SK-N-SH treated with all-trans-retinoic acid at 6 μM for 48 hours (cell line): ENCODE measurements at regions not wholly inside any gene's neighbourhood (a gene's known extent, or its start where the extent isn't known, plus 50 kb on each side); places are given as distances from the start of the nearest gene placed in this dataset.

Experiments used
- ATAC-seq: fragments of 200-7000 bp; cut with Tn5 transposase; 3 replicates; pipeline ENCODE4 v1.9.1; 2020; ENCODE audit warnings: mild to moderate bottlenecking, moderate library complexity
- ARNTL ChIP-seq: fragments of 450-650 bp; formaldehyde crosslinking; IDR thresholded peaks from 2 replicates; pipeline ENCODE4 v1.5.0; 2020; ENCODE audit warnings: low read depth, mild to moderate bottlenecking, moderate library complexity, borderline replicate concordance
- BACH2 ChIP-seq: fragments of 250-450 bp; sonication (Bioruptor Pico); IDR thresholded peaks from 2 replicates; pipeline ENCODE4 v1.9.0; 2021; ENCODE audit warnings: mild to moderate bottlenecking, borderline replicate concordance
- CSDC2 ChIP-seq: fragments of 250-450 bp; sonication (Bioruptor Pico); IDR thresholded peaks from 2 replicates; pipeline ENCODE4 v1.5.0; 2020; ENCODE audit warnings: mild to moderate bottlenecking, moderate library complexity
- CSRNP3 ChIP-seq: fragments of 250-450 bp; sonication (Bioruptor Pico); IDR thresholded peaks from 2 replicates; pipeline ENCODE4 v1.5.1; 2021; ENCODE audit warnings: mild to moderate bottlenecking, moderate library complexity
- ESRRG ChIP-seq: fragments of 250-450 bp; sonication (Bioruptor Pico); IDR thresholded peaks from 2 replicates; pipeline ENCODE4 v1.6.1; 2021; ENCODE audit warnings: mild to moderate bottlenecking
- GLIS3 ChIP-seq: fragments of 250-450 bp; sonication (Bioruptor Pico); IDR thresholded peaks from 2 replicates; pipeline ENCODE4 v1.5.0; 2020; ENCODE audit warnings: mild to moderate bottlenecking, moderate library complexity
- ISL1 ChIP-seq: fragments of 250-450 bp; sonication (Bioruptor Pico); IDR thresholded peaks from 2 replicates; pipeline ENCODE4 v2.1.2; 2022; ENCODE audit warnings: mild to moderate bottlenecking, moderate library complexity
- PATZ1 ChIP-seq: fragments of 250-450 bp; sonication (Bioruptor Pico); IDR thresholded peaks from 2 replicates; pipeline ENCODE4 v1.8.0; 2020; ENCODE audit warnings: mild to moderate bottlenecking, moderate library complexity, borderline replicate concordance
- POU6F1 ChIP-seq: fragments of 250-450 bp; sonication (Bioruptor Pico); IDR thresholded peaks from 2 replicates; pipeline ENCODE4 v1.8.0; 2021; ENCODE audit warnings: low read depth, mild to moderate bottlenecking, moderate library complexity, borderline replicate concordance
- PPARA ChIP-seq: fragments of 250-450 bp; sonication (Bioruptor Pico); IDR thresholded peaks from 2 replicates; pipeline ENCODE4 v1.5.0; 2020; ENCODE audit warnings: mild to moderate bottlenecking, borderline replicate concordance
- SNAI2 ChIP-seq: fragments of 250-450 bp; sonication (Bioruptor Pico); IDR thresholded peaks from 2 replicates; pipeline ENCODE4 v1.5.0; 2020; ENCODE audit warnings: mild to moderate bottlenecking, moderate library complexity
- TOX ChIP-seq: fragments of 250-450 bp; sonication (Bioruptor Pico); IDR thresholded peaks from 2 replicates; pipeline ENCODE4 v1.8.0; 2021; ENCODE audit warnings: mild to moderate bottlenecking, moderate library complexity, borderline replicate concordance
- TSHZ2 ChIP-seq: fragments of 250-450 bp; sonication (Bioruptor Pico); IDR thresholded peaks from 2 replicates; pipeline ENCODE4 v1.5.0; 2020; ENCODE audit warnings: mild to moderate bottlenecking, moderate library complexity
- ZC3H10 ChIP-seq: fragments of 250-450 bp; sonication (Bioruptor Pico); IDR thresholded peaks from 2 replicates; pipeline ENCODE4 v1.5.1; 2021; ENCODE audit warnings: mild to moderate bottlenecking, moderate library complexity
- ZFP3 ChIP-seq: fragments of 250-450 bp; sonication (Bioruptor Pico); IDR thresholded peaks from 2 replicates; pipeline ENCODE4 v1.5.0; 2020; ENCODE audit warnings: mild to moderate bottlenecking, moderate library complexity
- ZFP30 ChIP-seq: fragments of 450-650 bp; formaldehyde crosslinking; IDR thresholded peaks from 2 replicates; pipeline ENCODE4 v1.5.0; 2022; ENCODE audit warnings: mild to moderate bottlenecking, moderate library complexity
- ZNF565 ChIP-seq: fragments of 450-650 bp; formaldehyde crosslinking; conservative IDR thresholded peaks from 2 replicates; pipeline ENCODE4 v1.5.0; 2020; ENCODE audit warnings: low read depth, mild to moderate bottlenecking, moderate library complexity
- ZNF70 ChIP-seq: fragments of 450-650 bp; formaldehyde crosslinking; IDR thresholded peaks from 2 replicates; pipeline ENCODE4 v1.5.0; 2020; ENCODE audit warnings: mild to moderate bottlenecking, moderate library complexity
- ZNF8 ChIP-seq: fragments of 450-650 bp; formaldehyde crosslinking; IDR thresholded peaks from 2 replicates; pipeline ENCODE4 v1.5.0; 2020; ENCODE audit warnings: mild to moderate bottlenecking, moderate library complexity

GRCh38 chr13:80451641-80452040 lies 110.7 kb upstream of the SPRY2 start:
- ATAC-seq = no peak
- TF ChIP-seq CSRNP3 = no peak
- TF ChIP-seq ZC3H10 (CRISPR knock-in tag) = no peak
- no peak for TF ChIP-seq GLIS3 (CRISPR knock-in tag)
- TF ChIP-seq ZFP3 (CRISPR knock-in tag) = no peak
- no peak for TF ChIP-seq ZFP30 (CRISPR knock-in tag)
- no peak for TF ChIP-seq SNAI2 (CRISPR knock-in tag)
- TF ChIP-seq CSDC2 = no peak
- TF ChIP-seq ARNTL (CRISPR knock-in tag) = no peak
- no peak for TF ChIP-seq PPARA (CRISPR knock-in tag)

GRCh38 chr13:80450386-80450785 lies 109.5 kb upstream of the SPRY2 start:
- no peak for TF ChIP-seq ZNF8 (CRISPR knock-in tag)
- no peak for TF ChIP-seq ISL1 (CRISPR knock-in tag)
- no peak for TF ChIP-seq ZFP3 (CRISPR knock-in tag)
- TF ChIP-seq ZNF70 (CRISPR knock-in tag) = no peak
- no peak for TF ChIP-seq PATZ1 (CRISPR knock-in tag)
- no peak for TF ChIP-seq CSDC2
- no peak for TF ChIP-seq ARNTL (CRISPR knock-in tag)
- no peak for TF ChIP-seq TOX (CRISPR knock-in tag)
- no peak for TF ChIP-seq PPARA (CRISPR knock-in tag)
- no peak for TF ChIP-seq GLIS3 (CRISPR knock-in tag)
- ATAC-seq = no peak

- TF ChIP-seq ZC3H10 (CRISPR knock-in tag) (no peak), ESRRG (CRISPR knock-in tag) (no peak), TSHZ2 (CRISPR knock-in tag) (no peak), ISL1 (CRISPR knock-in tag) (no peak)
- ATAC-seq = no peak
These were observed 107.8 kb upstream of the SPRY2 start for GRCh38 chr13:80448725-80449124.

GRCh38 chr13:80447747-80448146 lies 106.8 kb upstream of the SPRY2 start:
- TF ChIP-seq SNAI2 (CRISPR knock-in tag) = no peak
- TF ChIP-seq GLIS3 (CRISPR knock-in tag) = no peak
- TF ChIP-seq PATZ1 (CRISPR knock-in tag) = no peak
- no peak for TF ChIP-seq ZFP30 (CRISPR knock-in tag)
- TF ChIP-seq ZC3H10 (CRISPR knock-in tag) = no peak
- no peak for TF ChIP-seq ZNF70 (CRISPR knock-in tag)
- no peak for TF ChIP-seq ZNF565
- no peak for TF ChIP-seq ZFP3 (CRISPR knock-in tag)
- no peak for TF ChIP-seq BACH2 (CRISPR knock-in tag)
- no peak for TF ChIP-seq ZNF8 (CRISPR knock-in tag)
- TF ChIP-seq POU6F1 (CRISPR knock-in tag) = no peak
- TF ChIP-seq TSHZ2 (CRISPR knock-in tag) = no peak
- TF ChIP-seq ISL1 (CRISPR knock-in tag) = no peak
- ATAC-seq = no peak
